DMS153 treated with DMSO at 0.1 percent for 48 hours (cell line): ENCODE measurements at regions not wholly inside any gene's neighbourhood (a gene's known extent, or its start where the extent isn't known, plus 50 kb on each side); places are given as distances from the start of the nearest gene placed in this dataset.

Source experiments
- DNase-seq: peaks from one replicate; lab custom pipeline; 2025; ENCODE audit not compliant: unreplicated experiment; lab: John Stamatoyannopoulos, UW

DNA sequence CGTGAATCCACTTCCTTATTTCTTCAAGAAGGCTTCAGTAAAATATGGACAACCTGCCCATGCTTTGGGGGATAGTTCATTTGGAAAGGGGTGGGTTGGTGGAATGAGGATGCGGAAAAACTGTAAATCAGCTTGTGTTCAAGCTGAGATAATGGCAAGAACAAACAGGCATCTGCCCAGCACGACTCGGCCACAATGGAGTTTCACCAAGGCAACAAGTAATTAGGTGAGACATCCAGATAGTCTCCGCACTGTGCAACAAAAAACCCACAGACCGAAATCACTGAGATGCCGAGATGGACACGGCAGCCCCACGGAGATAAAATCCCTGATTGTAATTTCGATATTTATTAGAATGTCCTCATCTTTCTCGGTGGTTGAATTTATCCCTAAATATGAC, 455.2 kb downstream of the AJAP1 start:
- DNase-seq, result peak; percentile 19

DNA sequence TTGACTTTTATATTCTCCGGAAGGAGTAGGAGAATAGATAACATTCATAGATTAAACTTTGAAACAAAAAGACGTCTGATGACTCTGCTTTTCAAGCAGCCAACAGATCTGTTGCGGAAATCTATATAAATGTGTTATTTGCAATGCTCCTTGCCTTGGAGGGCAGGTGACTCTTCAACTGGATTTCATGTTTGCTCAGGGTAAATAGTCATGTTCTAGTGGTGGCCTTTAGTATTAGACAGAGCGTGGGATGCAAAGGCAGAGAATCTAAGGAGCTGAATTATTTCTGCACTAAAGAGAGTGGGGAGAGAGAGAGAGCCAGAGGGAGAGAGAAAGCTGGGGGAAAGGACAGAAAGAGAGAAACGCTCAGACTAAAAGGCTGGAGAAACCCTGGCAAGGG, 454.3 kb downstream of the AJAP1 start:
- peak; percentile 79 for DNase-seq

DNA sequence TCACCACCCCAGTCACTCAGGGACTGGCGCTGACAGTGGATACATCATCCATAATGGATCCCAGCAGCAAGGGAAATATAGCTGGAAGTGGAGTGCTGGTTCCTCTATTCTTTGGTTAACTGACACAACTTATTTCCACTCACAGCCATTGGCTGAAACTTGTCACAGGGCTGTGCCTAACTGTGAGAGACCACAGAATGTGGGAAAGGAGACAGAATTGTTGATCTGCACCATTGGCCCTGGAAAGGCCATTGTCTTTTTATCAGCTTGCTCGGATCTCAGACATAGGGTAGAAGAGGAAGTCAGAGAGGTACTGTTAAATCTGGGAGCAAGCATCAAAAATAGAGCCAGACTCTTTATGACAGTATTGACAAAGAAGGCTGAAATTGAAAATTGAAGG, 451.3 kb downstream of the AJAP1 start:
- no peak for DNase-seq

DNA sequence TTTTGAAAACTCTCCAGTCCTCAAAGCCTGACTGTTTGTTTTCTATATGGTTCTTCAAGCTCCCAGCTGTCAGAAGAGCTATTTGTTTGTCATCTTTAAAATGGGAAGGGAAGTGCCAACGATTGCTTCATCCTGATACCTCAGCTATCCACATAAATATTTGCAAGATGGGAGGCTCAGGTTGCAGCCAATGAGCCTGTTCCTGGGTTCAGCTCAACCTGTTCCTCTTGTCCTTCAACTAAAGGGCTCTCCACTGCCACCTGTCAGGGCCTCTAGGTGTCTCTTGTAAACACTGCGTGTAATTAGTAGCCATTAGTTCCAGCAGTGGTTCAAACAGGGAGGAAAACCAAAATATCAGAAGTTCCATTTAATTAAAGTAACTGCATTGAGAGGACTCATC, 445.1 kb downstream of the AJAP1 start:
- peak; percentile 66 for DNase-seq

DNA sequence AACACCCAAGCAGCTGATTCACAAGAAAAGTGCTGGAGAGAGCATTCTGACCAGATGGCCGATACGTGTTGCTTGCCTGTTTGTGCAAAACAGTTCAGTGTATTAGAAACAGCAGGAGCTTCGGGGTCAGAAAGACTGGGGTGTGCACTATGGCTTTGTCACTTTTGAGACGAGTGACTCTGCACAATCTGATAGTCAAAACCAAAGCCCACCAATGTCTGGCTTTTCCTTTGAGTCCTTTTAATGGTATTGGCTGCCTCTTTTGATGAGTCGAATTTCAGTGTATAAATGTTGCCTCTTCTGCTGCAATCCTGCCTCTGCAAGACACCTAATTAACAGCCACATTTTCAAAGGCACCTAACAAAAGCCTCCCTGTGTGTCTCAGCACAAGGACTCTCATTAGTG, 444.6 kb downstream of the AJAP1 start:
- no peak for DNase-seq

DNA sequence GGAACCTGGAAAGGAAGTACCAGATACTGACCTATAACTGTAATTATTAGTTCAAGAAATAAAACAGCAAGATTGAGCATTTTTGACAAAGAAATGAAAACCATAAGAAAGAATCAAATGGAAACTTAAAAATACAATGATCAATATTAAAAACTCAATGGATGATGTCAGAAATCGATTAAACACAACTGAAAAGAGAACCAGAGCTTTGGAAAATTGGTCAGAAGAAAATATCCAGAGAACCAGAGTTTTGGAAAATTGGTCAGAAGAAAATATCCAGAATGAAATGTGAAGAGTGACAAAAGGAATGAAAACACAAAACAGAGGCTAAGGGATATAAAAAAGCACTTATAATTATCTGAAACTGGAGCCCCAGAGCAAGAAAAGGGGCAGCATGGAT, 438.6 kb downstream of the AJAP1 start:
- no peak for DNase-seq

DNA sequence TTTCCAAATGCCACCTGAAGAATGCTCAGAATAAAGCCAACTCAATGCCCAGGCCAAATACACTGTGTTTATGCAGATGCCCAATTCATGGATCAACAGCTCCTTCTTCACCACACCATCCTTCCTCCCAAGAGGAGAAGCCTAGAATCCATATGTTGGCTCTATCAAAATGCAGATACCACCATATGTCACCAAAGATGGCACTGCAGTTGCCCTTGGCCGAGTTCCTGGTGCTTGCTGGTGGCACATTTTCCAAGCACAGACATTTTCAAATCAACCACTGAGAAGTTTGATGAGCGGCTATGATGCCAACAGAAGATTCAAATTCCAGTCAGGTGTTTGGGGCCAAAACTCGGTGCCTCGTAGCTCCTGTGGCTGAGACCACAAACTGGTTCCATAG, 430.3 kb downstream of the AJAP1 start:
- no peak for DNase-seq

DNA sequence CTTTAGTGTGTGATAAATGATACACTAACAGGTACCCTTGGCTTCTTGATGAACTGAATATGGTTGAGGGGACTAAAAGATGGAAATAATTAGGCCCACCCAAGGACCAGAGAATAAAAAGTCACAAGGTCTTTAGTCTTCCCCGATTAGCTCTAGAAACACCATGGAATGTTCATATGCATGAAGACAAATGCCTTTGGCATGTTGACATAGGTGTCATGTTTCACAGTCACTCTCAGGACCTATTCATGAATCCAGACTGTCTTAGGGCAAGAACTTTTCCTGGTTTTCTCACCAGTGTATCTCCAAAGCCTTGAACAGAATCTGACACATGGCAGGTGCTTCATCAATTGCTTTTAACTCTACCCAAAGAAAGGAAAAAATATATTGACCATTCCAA, 412.8 kb downstream of the AJAP1 start:
- peak; percentile 43 for DNase-seq

DNA sequence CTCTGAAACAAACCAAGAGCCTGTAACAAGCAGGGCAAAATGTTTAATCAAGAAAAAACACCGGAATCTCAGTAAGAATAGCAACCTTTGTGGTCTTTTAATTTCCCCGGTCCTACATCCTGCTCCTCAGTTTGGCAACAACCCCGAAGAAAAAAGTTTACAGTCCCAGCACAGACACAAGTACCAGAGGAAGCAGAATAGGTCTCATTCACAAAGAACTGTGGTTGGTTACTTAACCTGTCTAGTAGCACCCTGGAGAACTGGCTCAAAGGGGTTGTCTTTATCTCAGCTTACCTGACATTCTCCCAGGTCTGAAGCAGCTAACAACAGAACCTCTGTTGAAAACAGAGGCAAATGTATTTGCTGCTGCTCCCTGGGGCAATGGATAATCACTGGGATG, 399.3 kb downstream of the AJAP1 start:
- DNase-seq, result no peak

DNA sequence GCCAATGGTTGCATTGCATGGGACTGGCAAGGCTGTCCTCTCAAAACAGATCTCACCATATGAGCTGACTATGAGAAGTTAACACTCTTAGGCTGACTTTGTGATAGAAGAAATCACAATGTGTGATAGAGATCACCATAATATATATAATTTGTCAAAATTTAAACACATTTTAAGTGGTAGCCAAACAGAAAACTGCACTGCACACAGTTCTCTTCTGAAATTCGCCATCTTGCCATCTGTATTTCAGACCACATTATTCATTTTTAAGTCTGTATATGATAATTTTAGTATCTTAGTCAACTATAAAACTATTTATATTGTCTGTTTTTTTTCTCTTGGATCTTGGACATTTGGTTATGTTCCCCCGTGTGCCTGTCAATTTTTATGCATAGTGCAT, 374.7 kb downstream of the AJAP1 start:
- DNase-seq, result no peak

DNA sequence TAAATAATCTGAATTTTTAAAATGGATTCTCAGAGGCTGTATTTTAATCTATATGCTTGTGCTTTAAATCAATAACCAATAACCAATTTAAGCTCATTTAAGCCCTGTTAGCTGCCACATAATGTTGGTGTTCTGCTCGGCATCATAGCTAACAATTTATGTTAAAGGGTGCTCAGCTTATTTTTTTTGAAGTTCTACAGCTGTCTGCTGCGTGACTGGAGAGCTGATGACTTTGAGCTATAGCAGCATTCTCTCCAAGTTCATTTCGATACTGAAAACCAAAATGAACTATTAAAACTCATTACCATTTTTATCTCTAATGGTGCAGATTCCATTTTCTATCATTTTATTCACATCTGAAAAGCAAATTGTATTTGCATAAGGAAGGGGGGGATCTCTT, 357.8 kb downstream of the AJAP1 start:
- DNase-seq, result no peak

DNA sequence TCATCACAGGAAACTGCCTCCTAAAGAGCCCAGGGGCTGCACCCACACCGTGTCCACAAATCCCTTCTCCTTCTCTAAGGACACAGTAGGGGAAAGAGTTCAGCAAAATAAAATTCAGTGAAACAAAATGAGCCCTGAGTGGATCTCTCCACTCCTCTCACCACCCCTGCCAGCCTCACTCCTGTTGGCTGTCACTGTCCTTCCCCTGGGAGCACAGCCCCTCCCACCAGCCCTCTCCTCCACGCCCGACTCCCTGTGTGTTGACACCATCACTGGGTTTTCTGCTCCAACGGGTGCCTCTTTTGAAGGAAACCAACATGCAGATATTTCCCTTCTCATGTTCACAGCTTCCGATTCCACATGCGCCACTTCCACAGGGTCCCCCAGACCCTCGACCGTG, 356.2 kb downstream of the AJAP1 start:
- no peak for DNase-seq

DNA sequence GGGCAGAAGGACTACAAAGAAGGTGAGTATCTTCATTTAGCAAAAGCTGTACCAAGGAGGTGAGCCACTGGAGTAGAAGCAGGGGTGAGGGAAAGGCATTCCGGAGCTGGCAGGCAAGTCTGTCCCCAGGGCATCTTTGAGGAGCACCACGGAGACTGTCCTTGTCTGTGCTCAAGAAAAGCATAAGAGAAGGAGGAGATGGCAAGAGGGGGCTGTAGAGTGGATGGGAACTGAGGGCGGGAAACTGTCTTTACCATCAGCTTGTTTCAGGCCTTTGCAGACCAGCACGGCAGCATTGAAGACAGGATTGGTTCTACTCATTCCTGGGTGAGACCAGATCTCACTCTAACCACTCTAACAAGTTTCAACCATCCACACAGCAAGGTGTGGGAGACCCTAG, 355.8 kb downstream of the AJAP1 start:
- DNase-seq, result no peak

DNA sequence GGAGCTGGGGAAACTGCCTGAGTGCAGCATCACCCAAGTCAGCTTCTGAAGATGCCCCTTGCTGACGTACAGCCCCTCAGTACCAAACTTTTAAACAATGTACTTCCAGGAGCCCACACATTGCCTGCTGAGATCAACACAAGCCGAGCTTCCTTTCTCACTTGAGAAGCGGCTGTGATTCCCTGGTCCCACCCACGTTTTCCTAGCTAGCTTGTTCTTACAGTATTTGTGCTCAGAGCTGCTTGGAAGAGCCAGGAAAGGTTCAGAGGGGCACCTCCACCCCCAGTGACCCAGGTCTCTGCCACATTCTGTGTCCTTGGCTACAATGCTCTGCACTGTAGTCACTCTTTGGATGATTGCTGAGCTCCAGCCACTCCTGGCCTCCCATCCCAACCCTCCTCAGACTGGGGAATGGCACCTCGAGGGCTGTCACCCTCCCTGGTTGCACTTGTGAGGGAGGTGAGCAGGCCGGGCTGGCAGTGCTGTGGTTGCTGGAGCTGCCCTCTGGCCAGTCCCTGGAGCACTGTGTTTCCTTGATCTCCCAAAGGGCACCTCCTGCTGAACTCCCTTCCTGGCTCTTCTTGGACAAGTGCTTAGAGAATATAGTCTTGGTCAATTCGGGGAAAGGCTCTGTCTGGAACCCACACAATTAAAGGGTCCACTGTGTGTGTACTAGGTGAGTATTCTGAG, 355.1 kb downstream of the AJAP1 start:
- DNase-seq, result no peak

DNA sequence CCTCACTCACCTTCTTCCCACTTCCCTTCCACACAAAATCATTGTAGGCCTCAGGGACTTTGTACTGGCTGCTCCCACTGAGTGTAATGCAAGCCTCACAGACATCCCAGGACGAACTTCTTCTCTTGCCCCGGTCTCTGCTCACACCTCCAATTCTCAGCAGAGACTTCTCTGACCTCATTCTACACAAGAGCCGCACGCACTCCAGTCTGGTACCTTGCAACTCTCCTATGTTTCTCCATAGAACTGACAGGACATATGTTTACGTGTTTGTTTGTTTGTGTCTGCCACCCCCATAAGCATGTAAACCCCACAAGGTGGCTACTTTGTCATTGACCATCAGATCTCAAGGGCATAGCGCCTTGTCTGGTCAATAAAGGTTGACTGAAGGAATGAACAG, 350.8 kb downstream of the AJAP1 start:
- DNase-seq, result no peak

DNA sequence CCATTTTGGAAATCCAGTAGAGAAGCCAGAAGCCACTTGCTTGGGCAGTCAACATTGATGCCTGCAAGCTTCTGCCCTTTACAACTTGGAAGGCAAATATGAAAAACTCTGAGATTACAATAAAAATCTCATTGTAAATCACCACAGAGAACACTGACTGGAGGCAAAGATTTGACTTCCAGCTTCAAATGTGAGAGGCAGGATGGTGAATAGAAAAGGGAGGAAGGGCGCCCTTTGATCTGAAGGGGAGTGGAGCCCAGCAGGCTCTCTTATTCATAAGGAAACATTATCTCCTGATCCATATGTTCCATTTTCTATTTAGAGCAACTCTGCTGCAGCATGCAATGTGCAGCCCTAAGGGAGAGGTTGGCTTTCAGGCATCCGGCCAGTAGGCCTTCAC, 348.3 kb downstream of the AJAP1 start:
- DNase-seq, result no peak

DNA sequence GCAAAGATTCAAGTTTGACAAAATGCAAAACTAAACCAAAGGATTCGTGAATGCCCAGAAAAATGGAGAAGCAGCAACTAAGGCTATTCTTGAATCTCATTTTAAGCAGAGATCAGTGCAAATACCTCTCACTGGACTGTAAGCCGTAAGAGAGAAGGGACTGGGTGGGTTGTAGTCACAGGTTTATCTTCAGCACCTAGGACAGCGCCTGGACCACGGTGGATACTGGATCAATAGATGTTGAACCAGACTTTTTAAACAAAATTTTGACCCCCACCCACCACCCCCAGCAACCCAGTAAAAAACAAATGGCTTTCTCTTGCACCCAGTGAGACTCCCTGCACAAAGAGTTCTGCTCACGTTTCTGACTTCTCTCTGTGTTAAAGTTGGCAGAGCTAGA, 347.1 kb downstream of the AJAP1 start:
- no peak for DNase-seq

DNA sequence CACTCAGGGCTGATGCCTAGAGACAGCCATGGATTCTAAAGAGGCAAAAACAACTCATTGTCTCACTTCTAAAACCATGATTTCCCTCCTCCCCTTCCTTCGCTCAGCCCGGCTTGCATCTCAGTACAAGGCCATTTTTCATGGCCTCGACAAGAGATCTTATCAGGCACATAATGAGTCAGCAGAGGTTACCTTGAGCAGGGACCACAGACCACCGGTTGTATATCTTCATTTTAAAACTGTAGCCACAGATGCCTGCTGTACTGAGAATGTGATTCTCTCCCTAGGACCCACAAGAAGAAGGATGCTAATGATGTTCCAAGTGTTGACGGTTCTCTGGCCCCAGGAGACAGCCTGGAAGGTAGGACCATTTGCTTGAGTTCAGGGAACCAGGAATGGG, 331.9 kb downstream of the AJAP1 start:
- DNase-seq, result no peak

DNA sequence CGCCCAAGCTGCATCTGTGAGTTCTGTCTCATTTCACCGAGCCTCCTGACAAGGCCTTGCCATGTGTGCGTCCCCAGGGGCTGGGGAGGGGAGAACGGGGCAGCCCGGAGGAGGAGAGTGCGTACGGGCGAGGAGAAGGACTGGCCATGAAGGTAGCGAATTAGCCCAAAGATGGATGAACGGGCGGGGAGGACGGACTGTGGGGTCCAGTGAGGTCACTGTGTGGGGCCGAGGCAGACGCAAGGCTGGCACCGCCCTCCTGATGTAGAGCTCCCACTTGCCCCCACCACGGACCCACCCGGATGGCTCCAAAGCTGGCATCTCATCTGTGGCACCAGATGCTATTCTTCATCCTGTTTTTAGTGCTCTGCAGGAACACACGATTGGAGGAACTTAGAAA, 330.4 kb downstream of the AJAP1 start:
- no peak for DNase-seq

DNA sequence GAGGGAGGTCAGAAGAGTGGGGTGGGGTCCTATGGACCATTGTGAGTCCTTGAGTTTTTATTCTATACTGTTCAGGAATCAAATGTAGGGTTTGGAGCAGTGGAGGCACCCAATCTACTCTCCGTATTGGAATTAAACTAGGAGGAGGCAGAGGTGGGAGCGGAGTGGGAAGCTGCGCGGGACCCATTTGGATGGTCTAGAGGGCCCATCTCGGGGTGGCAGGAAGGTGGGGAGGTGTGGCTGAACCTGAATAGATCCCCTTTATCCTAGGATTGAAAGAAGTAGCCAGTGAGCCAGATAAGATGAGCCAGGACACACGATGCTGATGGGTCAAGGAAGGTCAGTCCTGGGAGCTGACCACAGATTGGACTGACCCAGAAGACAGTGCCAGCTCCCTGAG, 325.8 kb downstream of the AJAP1 start:
- DNase-seq, result no peak

DNA sequence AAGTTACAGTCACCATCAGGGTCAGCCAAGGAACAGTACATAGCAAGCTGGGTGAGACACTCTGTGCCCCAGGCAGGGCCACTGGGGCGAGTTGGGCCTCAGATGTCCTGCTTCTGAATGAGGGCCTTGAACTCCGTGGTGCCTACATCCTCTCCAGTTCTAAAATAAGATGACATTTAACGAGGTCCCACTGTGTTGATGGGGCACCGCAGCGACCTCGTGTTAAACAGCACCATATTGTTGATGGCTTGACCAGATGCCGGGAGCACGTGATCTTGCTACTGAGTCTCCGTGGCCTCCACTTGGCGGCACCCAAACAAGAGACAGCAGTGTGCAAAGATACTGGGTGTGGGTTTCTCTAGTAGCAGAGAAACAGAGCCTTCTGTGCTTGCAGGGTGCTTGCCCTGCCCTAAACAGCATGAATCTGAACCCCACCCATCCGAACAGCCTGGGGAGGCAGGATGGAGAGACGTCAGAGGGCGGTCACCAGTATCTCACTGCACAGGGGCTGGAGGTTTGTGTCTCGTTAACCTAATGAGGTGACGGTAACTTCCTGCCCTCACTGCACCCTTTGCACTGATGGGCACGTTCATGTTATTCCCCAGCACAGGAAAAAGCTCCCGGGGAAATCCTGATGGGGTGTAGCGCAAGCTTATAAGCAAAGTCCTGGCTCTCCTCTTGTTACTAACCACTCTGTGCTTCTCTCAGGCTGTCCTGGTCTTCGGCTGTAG, 324.4 kb downstream of the AJAP1 start:
- no peak for DNase-seq

DNA sequence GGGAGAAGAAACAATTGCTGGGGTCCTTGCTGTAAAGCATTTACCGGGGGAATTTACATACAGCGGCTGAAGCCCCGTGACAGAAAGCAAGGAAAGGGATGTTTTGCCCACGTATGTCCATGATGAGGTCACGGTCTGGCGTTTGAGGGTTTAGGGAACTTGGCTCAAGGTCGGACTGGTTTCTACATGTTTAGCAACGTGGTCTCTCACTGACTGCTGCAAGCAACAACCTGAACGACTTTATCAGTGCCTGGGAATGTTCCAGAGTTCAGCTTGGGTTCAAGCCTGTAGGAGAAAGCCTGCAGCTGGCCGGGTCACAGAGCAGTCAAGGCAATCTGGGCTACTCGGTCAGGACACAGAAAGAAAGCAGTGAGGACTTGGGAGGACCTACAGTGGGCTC, 323.3 kb downstream of the AJAP1 start:
- DNase-seq, result no peak

DNA sequence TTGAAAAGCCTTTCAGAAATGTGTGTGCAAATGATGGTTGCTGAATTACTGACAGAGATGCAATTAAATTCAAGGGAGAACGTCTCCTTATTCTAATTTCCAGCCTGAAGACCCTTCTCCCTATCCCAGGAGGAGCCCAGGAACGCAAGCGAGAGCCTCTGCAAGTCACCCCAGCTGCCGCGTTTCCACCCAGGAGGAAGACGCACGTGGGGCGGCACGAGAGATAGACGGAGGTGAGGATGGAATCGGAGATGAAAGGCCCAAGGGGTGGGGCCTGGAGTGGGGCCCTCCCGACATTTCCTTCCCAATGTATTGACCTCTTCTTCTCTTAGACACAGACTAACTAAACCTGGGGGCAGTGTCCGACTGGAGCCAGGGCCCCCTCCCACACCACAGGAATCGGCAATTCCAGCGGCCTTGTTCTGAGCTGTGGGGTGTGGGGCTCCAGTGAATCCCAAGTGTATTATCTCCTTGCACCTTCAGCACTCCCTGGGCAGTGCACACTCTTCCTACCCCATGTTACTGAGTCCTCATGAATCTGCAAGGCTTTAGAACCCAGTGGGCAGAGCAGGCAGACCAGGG, 322.5 kb downstream of the AJAP1 start:
- no peak for DNase-seq
